Liver (tissue), 8 donors: ENCODE measurements at regions not wholly inside any gene's neighbourhood (a gene's known extent, or its start where the extent isn't known, plus 50 kb on each side); places are given as distances from the start of the nearest gene placed in this dataset.

Source experiments
- DNase-seq: peaks from one replicate; pipeline ENCODE4 v3.0.0-alpha.2; 2017; ENCODE audit warnings: low spot score
- H3K27ac ChIP-seq, 2 donors: one replicate each; pipeline ENCODE4 v1.7.0; 2013; ENCODE audit warnings: inconsistent platforms in 2 of 2, low read length in 2 of 2, control low read depth in 1 of 2, low read depth in 1 of 2, mild to moderate bottlenecking in 1 of 2
- H3K27me3 ChIP-seq, 4 donors: one replicate each; pipeline versions ENCODE4 v1.6.1 to v1.7.0; 2013; ENCODE audit warnings: low read length in 3 of 4, inconsistent platforms in 1 of 4, mild to moderate bottlenecking in 1 of 4, moderate library complexity in 1 of 4; ENCODE audit not compliant: control insufficient read depth in 4 of 4, insufficient read depth in 4 of 4
- H3K36me3 ChIP-seq, 4 donors: one replicate each; pipeline versions ENCODE4 v1.6.1 to v1.7.0; 2013; ENCODE audit warnings: low read length in 3 of 4, mild to moderate bottlenecking in 3 of 4, low read depth in 1 of 4, moderate library complexity in 1 of 4; ENCODE audit not compliant: control insufficient read depth in 4 of 4, insufficient read depth in 3 of 4
- H3K4me1 ChIP-seq, 4 donors: one replicate each; pipeline versions ENCODE4 v1.6.1 to v1.7.0; 2013; ENCODE audit warnings: low read length in 3 of 4, mild to moderate bottlenecking in 3 of 4, moderate library complexity in 1 of 4; ENCODE audit not compliant: control insufficient read depth in 4 of 4, insufficient read depth in 4 of 4
- H3K4me3 ChIP-seq, 3 donors: one replicate each; pipeline versions ENCODE4 v1.6.1 to v1.7.0; 2013; ENCODE audit warnings: low read length in 3 of 3, control low read depth in 1 of 3, low read depth in 1 of 3, mild to moderate bottlenecking in 1 of 3
- H3K9ac ChIP-seq, 2 donors: one replicate each; pipeline ENCODE4 v1.7.0; 2013; ENCODE audit warnings: low read length in 2 of 2, mild to moderate bottlenecking in 2 of 2, moderate library complexity in 2 of 2, control low read depth in 1 of 2, low read depth in 1 of 2
- H3K9me3 ChIP-seq, 4 donors: one replicate each; pipeline versions ENCODE4 v1.6.1 to v1.7.0; 2013; ENCODE audit warnings: low read length in 3 of 4; ENCODE audit not compliant: control insufficient read depth in 4 of 4
- FOXA1 ChIP-seq: IDR thresholded peaks from 2 replicates; pipeline ENCODE4 v1.6.1; 2016; ENCODE audit warnings: antibody characterized with exemption
- FOXA2 ChIP-seq: IDR thresholded peaks from 2 replicates; pipeline ENCODE4 v1.6.1; 2016; ENCODE audit warnings: antibody characterized with exemption
- HNF4A ChIP-seq, 2 donors: conservative IDR thresholded peaks; 2 replicates each; pipeline ENCODE4 v1.6.1; 2016; ENCODE audit warnings: antibody characterized with exemption in 2 of 2, mild to moderate bottlenecking in 2 of 2
- HNF4G ChIP-seq: IDR thresholded peaks from 2 replicates; pipeline ENCODE4 v1.6.1; 2016; ENCODE audit warnings: antibody characterized with exemption
- NR2F2 ChIP-seq: IDR thresholded peaks from 2 replicates; pipeline ENCODE4 v1.6.1; 2016; ENCODE audit warnings: antibody characterized with exemption
- RAD21 ChIP-seq, 2 donors: IDR thresholded peaks; 2 replicates each; pipeline ENCODE4 v1.6.1; 2016; ENCODE audit warnings: antibody characterized with exemption in 2 of 2, mild to moderate bottlenecking in 2 of 2
- RXRA ChIP-seq, 2 donors: IDR thresholded peaks; 2 replicates each; pipeline ENCODE4 v1.6.1; 2017 to 2018; ENCODE audit warnings: antibody characterized with exemption in 2 of 2, mild to moderate bottlenecking in 1 of 2
- TAF1 ChIP-seq: conservative IDR thresholded peaks from 2 replicates; pipeline ENCODE4 v1.6.1; 2016; ENCODE audit warnings: antibody characterized with exemption, mild to moderate bottlenecking
- YY1 ChIP-seq: IDR thresholded peaks from 2 replicates; pipeline ENCODE4 v1.6.1; 2016; ENCODE audit warnings: antibody characterized with exemption, mild to moderate bottlenecking
- WGBS: extraction: QIAGEN DNeasy Blood & Tissue Kit; methylation state at CpG from one replicate; pipeline ENCODE4 v1.1.7; 2013; 5-methylcytosine and 5-hydroxymethylcytosine counted together
- TF ChIP-seq, protein P1 (sequence below): IDR thresholded peaks from 2 replicates; pipeline ENCODE4 v1.6.1; 2016; ENCODE audit warnings: antibody characterized with exemption
- TF ChIP-seq, protein P2 (sequence below): IDR thresholded peaks from 2 replicates; pipeline ENCODE4 v1.6.1; 2016; ENCODE audit warnings: antibody characterized with exemption, mild to moderate bottlenecking
- TF ChIP-seq, protein P3 (sequence below): IDR thresholded peaks from 2 replicates; pipeline ENCODE4 v1.6.1; 2016; ENCODE audit warnings: antibody characterized with exemption
- TF ChIP-seq, protein P4 (sequence below): fragments of 150-350 bp; IDR thresholded peaks from 2 replicates; pipeline ENCODE4 v1.5.1; 2017; ENCODE audit warnings: improper control_type of control experiment, low read depth, low read length; ENCODE audit not compliant: missing input control
- TF ChIP-seq, protein P5 (sequence below): IDR thresholded peaks from 2 replicates; pipeline ENCODE4 v1.6.1; 2016; ENCODE audit warnings: antibody characterized with exemption
- donor health status: healthy.
- donor health status: healthy.
- donor health status: healthy.
- donor health status: healthy.
- donor health status: healthy.

DNA sequence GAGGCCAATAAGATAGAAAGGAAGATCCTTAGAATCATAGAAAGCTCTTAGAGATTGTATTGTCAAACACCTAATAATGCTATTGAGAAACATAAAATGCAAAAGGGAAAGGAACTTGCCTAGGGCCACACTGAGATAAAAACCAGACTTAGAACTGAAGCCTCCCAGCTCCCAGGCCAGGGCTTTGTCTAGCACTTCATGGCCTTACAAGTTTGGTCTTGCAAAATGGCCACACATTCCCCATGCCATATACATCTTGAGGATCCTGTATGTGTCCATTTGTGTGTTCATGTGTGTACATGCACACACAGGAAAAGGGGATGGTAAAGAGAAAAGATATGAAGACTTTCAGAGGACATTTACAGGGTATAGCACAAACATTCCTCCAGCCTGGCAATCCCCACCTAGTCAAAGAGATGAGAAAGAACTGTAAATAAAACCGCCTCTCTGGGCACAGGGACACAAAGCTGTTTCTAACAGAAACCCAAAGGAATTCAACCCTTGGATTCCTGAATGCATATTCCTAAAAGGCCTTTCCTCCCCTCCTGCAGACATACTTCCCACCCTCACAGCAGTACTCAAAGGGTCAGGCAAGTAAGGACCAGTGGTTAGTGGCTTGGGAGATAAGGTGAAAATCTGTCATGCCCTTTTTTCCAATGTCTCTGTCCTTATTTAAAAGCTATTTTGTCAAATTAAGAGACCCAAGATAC lies 99.7 kb upstream of the KLHL29 start:
- H3K4me3 ChIP-seq, result no peak overlapping the region
- no peak overlapping the region for H3K9ac ChIP-seq
- H3K27me3 ChIP-seq, result no peaks in the 10 kb centered on the region
- TF ChIP-seq, protein P1, sequence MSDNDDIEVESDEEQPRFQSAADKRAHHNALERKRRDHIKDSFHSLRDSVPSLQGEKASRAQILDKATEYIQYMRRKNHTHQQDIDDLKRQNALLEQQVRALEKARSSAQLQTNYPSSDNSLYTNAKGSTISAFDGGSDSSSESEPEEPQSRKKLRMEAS, result no peak
- TF ChIP-seq, protein P2, sequence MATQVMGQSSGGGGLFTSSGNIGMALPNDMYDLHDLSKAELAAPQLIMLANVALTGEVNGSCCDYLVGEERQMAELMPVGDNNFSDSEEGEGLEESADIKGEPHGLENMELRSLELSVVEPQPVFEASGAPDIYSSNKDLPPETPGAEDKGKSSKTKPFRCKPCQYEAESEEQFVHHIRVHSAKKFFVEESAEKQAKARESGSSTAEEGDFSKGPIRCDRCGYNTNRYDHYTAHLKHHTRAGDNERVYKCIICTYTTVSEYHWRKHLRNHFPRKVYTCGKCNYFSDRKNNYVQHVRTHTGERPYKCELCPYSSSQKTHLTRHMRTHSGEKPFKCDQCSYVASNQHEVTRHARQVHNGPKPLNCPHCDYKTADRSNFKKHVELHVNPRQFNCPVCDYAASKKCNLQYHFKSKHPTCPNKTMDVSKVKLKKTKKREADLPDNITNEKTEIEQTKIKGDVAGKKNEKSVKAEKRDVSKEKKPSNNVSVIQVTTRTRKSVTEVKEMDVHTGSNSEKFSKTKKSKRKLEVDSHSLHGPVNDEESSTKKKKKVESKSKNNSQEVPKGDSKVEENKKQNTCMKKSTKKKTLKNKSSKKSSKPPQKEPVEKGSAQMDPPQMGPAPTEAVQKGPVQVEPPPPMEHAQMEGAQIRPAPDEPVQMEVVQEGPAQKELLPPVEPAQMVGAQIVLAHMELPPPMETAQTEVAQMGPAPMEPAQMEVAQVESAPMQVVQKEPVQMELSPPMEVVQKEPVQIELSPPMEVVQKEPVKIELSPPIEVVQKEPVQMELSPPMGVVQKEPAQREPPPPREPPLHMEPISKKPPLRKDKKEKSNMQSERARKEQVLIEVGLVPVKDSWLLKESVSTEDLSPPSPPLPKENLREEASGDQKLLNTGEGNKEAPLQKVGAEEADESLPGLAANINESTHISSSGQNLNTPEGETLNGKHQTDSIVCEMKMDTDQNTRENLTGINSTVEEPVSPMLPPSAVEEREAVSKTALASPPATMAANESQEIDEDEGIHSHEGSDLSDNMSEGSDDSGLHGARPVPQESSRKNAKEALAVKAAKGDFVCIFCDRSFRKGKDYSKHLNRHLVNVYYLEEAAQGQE, result no peak
- TF ChIP-seq, protein P3, sequence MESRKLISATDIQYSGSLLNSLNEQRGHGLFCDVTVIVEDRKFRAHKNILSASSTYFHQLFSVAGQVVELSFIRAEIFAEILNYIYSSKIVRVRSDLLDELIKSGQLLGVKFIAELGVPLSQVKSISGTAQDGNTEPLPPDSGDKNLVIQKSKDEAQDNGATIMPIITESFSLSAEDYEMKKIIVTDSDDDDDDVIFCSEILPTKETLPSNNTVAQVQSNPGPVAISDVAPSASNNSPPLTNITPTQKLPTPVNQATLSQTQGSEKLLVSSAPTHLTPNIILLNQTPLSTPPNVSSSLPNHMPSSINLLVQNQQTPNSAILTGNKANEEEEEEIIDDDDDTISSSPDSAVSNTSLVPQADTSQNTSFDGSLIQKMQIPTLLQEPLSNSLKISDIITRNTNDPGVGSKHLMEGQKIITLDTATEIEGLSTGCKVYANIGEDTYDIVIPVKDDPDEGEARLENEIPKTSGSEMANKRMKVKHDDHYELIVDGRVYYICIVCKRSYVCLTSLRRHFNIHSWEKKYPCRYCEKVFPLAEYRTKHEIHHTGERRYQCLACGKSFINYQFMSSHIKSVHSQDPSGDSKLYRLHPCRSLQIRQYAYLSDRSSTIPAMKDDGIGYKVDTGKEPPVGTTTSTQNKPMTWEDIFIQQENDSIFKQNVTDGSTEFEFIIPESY, result no peak
- TF ChIP-seq RXRA (IDR thresholded peaks at IDR 0.05), result no peak
- TF ChIP-seq, protein P4, sequence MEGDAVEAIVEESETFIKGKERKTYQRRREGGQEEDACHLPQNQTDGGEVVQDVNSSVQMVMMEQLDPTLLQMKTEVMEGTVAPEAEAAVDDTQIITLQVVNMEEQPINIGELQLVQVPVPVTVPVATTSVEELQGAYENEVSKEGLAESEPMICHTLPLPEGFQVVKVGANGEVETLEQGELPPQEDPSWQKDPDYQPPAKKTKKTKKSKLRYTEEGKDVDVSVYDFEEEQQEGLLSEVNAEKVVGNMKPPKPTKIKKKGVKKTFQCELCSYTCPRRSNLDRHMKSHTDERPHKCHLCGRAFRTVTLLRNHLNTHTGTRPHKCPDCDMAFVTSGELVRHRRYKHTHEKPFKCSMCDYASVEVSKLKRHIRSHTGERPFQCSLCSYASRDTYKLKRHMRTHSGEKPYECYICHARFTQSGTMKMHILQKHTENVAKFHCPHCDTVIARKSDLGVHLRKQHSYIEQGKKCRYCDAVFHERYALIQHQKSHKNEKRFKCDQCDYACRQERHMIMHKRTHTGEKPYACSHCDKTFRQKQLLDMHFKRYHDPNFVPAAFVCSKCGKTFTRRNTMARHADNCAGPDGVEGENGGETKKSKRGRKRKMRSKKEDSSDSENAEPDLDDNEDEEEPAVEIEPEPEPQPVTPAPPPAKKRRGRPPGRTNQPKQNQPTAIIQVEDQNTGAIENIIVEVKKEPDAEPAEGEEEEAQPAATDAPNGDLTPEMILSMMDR, result no peak
- no peak for TF ChIP-seq NR2F2
- no peak for TF ChIP-seq FOXA1
- TF ChIP-seq FOXA2, result no peak
- no peak for TF ChIP-seq RAD21 (IDR thresholded peaks at IDR 0.05)
- TF ChIP-seq HNF4A (conservative IDR thresholded peaks at IDR 0.05), result no peak
- no peaks in the 10 kb centered on the region for H3K36me3 ChIP-seq
- no peak overlapping the region for H3K27ac ChIP-seq
- 86% methylated on average over 1 of the region's 1 CpG for WGBS
- H3K4me1 ChIP-seq, result no peaks in the 10 kb centered on the region
- no peak for DNase-seq
- H3K9me3 ChIP-seq, result no peaks in the 10 kb centered on the region

DNA sequence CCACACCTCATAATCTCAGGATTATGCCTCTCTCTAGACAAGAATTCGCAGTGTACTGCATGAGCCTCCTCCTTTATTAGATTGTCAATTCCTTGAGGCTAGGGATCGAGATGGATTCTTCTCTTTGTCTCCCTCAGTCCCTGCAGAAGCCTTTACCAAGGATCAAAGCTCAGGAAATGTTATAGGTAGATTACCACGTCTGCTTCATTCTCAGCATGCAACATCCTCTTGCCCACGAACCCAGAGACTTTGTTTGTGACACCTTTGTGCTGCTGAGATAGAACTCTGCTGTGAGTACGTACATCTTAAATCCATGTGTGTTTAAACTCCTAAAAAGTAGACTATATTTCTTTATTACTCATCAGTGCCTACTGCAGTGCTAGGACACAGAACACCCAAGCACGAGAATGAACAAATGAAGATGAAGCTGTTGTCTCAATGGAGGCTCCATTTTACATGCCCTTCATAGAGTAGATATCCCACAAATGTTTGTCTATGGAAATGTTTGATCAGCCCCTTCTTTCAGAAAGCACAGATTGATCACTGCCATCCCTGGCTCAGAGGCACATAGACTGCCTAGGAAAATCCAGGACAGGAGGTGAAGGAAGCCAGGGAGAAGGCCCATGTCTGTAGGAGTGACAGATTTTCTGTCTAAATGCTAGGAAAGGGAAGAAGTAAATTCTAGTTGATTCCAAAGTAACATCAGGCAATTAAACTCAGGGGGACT lies 98.8 kb upstream of the KLHL29 start:
- no peak overlapping the region for H3K4me3 ChIP-seq
- H3K36me3 ChIP-seq, result no peaks in the 10 kb centered on the region
- no peaks in the 10 kb centered on the region for H3K9me3 ChIP-seq
- H3K9ac ChIP-seq, result no peak overlapping the region
- 86% methylated on average over 6 of the region's 6 CpGs for WGBS
- H3K27me3 ChIP-seq, result no peaks in the 10 kb centered on the region
- no peak for DNase-seq
- H3K27ac ChIP-seq, result no peak overlapping the region
- H3K4me1 ChIP-seq, result no peaks in the 10 kb centered on the region
- TF ChIP-seq, protein P4, result no peak
- TF ChIP-seq FOXA1 (no peak), HNF4A (conservative IDR thresholded peaks at IDR 0.05) (no peak), HNF4G (no peak), RXRA (IDR thresholded peaks at IDR 0.05) (no peak), YY1 (no peak), TAF1 (no peak), NR2F2 (no peak)
- TF ChIP-seq, protein P3, result no peak
- TF ChIP-seq, protein P5, sequence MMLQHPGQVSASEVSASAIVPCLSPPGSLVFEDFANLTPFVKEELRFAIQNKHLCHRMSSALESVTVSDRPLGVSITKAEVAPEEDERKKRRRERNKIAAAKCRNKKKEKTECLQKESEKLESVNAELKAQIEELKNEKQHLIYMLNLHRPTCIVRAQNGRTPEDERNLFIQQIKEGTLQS, result no peak
